ENCODE measurements at regions not wholly inside any gene's neighbourhood (a gene's known extent, or its start where the extent isn't known, plus 50 kb on each side); places are given as distances from the start of the nearest gene placed in this dataset.

- no peaks in the 10 kb centered on the region for H3K27me3 ChIP-seq (replicated peaks; ENCODE audit: control insufficient read depth, insufficient read depth, low read length)
- TF ChIP-seq, protein P1, sequence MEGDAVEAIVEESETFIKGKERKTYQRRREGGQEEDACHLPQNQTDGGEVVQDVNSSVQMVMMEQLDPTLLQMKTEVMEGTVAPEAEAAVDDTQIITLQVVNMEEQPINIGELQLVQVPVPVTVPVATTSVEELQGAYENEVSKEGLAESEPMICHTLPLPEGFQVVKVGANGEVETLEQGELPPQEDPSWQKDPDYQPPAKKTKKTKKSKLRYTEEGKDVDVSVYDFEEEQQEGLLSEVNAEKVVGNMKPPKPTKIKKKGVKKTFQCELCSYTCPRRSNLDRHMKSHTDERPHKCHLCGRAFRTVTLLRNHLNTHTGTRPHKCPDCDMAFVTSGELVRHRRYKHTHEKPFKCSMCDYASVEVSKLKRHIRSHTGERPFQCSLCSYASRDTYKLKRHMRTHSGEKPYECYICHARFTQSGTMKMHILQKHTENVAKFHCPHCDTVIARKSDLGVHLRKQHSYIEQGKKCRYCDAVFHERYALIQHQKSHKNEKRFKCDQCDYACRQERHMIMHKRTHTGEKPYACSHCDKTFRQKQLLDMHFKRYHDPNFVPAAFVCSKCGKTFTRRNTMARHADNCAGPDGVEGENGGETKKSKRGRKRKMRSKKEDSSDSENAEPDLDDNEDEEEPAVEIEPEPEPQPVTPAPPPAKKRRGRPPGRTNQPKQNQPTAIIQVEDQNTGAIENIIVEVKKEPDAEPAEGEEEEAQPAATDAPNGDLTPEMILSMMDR (IDR thresholded peaks at IDR 0.05; ENCODE audit: insufficient read depth, low read length, poor library complexity, severe bottlenecking) = no peak
- no peak for DNase-seq (ENCODE audit: extremely low read depth, insufficient read length)
- no peak overlapping the region for H3K4me3 ChIP-seq (replicated peaks; ENCODE audit: low read depth, low read length)
- H3K36me3 ChIP-seq (ENCODE audit: control insufficient read depth, insufficient read depth, low read length) = no peaks in the 10 kb centered on the region
Observed at GRCh38 chr5:111002036-111002435, 69.5 kb upstream of the TSLP start.

DNA sequence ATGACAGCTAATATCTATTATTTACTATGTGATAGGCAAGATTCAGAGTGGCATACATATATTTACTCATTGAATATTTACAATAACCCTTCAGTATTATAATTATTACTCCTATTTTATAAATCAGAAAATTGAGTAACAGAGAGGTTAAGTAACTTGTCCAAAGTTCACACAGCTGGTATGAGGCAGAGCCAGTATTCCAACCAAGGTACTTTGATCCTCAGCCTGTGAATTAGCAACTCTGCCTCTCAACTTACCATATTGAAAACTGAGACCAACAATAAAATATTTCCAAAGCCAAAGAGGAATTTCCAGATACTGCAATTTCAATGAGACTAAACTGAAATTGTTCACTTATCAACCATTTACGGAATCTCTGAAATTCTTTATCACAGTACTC, 67.9 kb upstream of the TSLP start:
- no peak for DNase-seq (ENCODE audit: extremely low read depth, insufficient read length)
- TF ChIP-seq, protein P1 (IDR thresholded peaks at IDR 0.05; ENCODE audit: insufficient read depth, low read length, poor library complexity, severe bottlenecking) = no peak
- no peak overlapping the region for H3K4me3 ChIP-seq (replicated peaks; ENCODE audit: low read depth, low read length)
- no peaks in the 10 kb centered on the region for H3K27me3 ChIP-seq (replicated peaks; ENCODE audit: control insufficient read depth, insufficient read depth, low read length)
- no peaks in the 10 kb centered on the region for H3K36me3 ChIP-seq (ENCODE audit: control insufficient read depth, insufficient read depth, low read length)

GRCh38 chr5:111004291-111004690, 67.2 kb upstream of the TSLP start:
- no peak overlapping the region for H3K4me3 ChIP-seq (replicated peaks; ENCODE audit: low read depth, low read length)
- H3K27me3 ChIP-seq (replicated peaks; ENCODE audit: control insufficient read depth, insufficient read depth, low read length) = no peaks in the 10 kb centered on the region
- TF ChIP-seq, protein P1 (IDR thresholded peaks at IDR 0.05; ENCODE audit: insufficient read depth, low read length, poor library complexity, severe bottlenecking) = no peak
- H3K36me3 ChIP-seq (ENCODE audit: control insufficient read depth, insufficient read depth, low read length) = no peaks in the 10 kb centered on the region
- no peak for DNase-seq (ENCODE audit: extremely low read depth, insufficient read length)

DNA sequence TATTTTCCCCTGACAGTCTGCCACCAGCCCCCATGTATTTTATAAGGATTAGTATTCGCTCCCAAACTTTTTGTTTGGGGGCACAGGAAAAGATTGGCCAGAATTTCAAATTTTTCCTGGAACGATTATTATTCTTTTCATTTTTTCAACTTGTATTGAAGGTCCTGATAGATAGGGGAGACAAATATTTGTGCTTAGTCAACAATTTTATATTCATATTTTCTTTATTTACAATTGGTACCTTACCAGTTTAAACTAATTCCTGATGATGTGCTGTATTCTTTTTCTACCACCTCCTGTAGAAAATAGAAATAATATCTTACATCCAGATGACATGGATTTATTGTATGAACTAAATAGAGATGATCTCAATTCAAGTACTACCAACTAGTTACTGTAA, 60.7 kb upstream of the TSLP start:
- H3K36me3 ChIP-seq (ENCODE audit: control insufficient read depth, insufficient read depth, low read length) = no peaks in the 10 kb centered on the region
- H3K4me3 ChIP-seq (replicated peaks; ENCODE audit: low read depth, low read length) = no peak overlapping the region
- TF ChIP-seq, protein P1 (IDR thresholded peaks at IDR 0.05; ENCODE audit: insufficient read depth, low read length, poor library complexity, severe bottlenecking) = no peak
- no peak for DNase-seq (ENCODE audit: extremely low read depth, insufficient read length)
- H3K27me3 ChIP-seq (replicated peaks; ENCODE audit: control insufficient read depth, insufficient read depth, low read length) = no peaks in the 10 kb centered on the region

GRCh38 chr5:111013011-111013410, 58.5 kb upstream of the TSLP start:
- Histone ChIP-seq H3K36me3 (ENCODE audit: control insufficient read depth, insufficient read depth, low read length) (no peaks in the 10 kb centered on the region), H3K4me3 (replicated peaks; ENCODE audit: low read depth, low read length) (no peak overlapping the region), H3K27me3 (replicated peaks; ENCODE audit: control insufficient read depth, insufficient read depth, low read length) (no peaks in the 10 kb centered on the region)
- no peak for DNase-seq (ENCODE audit: extremely low read depth, insufficient read length)
- TF ChIP-seq, protein P1 (IDR thresholded peaks at IDR 0.05; ENCODE audit: insufficient read depth, low read length, poor library complexity, severe bottlenecking) = no peak

GRCh38 chr5:111016801-111017200, 54.7 kb upstream of the TSLP start:
- TF ChIP-seq, protein P1 (IDR thresholded peaks at IDR 0.05; ENCODE audit: insufficient read depth, low read length, poor library complexity, severe bottlenecking) = no peak
- H3K27me3 ChIP-seq (replicated peaks; ENCODE audit: control insufficient read depth, insufficient read depth, low read length) = no peaks in the 10 kb centered on the region
- no peak for DNase-seq (ENCODE audit: extremely low read depth, insufficient read length)
- no peaks in the 10 kb centered on the region for H3K36me3 ChIP-seq (ENCODE audit: control insufficient read depth, insufficient read depth, low read length)
- no peak overlapping the region for H3K4me3 ChIP-seq (replicated peaks; ENCODE audit: low read depth, low read length)

Data from GM06990 (cell line).